Glutamatergic neuron (in vitro differentiated cells): ENCODE measurements at regions not wholly inside any gene's neighbourhood (a gene's known extent, or its start where the extent isn't known, plus 50 kb on each side); places are given as distances from the start of the nearest gene placed in this dataset.

ENCODE experiments used
- DNase-seq: peaks from one replicate; pipeline ENCODE4 v3.0.0; 2022
- H3K27ac Mint-ChIP-seq: one replicate; pipeline ENCODE4 v1.8.0; 2020; ENCODE audit warnings: mild to moderate bottlenecking, mixed read lengths, inconsistent platforms; ENCODE audit not compliant: unreplicated experiment
- H3K27me3 Mint-ChIP-seq: one replicate; pipeline ENCODE4 v1.8.0; 2020; ENCODE audit warnings: mild to moderate bottlenecking, moderate library complexity, mixed read lengths, inconsistent platforms; ENCODE audit not compliant: unreplicated experiment
- H3K36me3 Mint-ChIP-seq: one replicate; pipeline ENCODE4 v1.8.0; 2020; ENCODE audit warnings: mild to moderate bottlenecking, mixed read lengths, inconsistent platforms; ENCODE audit not compliant: unreplicated experiment
- H3K4me1 Mint-ChIP-seq: one replicate; pipeline ENCODE4 v1.8.0; 2020; ENCODE audit warnings: mild to moderate bottlenecking, low read depth, mixed read lengths, inconsistent platforms; ENCODE audit not compliant: unreplicated experiment
- H3K4me3 Mint-ChIP-seq: one replicate; pipeline ENCODE4 v1.8.0; 2020; ENCODE audit warnings: mild to moderate bottlenecking, mixed read lengths, inconsistent platforms; ENCODE audit not compliant: unreplicated experiment
- H3K9me3 Mint-ChIP-seq: one replicate; pipeline ENCODE4 v1.8.0; 2020; ENCODE audit warnings: mild to moderate bottlenecking, moderate library complexity, mixed read lengths, inconsistent platforms; ENCODE audit not compliant: unreplicated experiment
- CTCF ChIP-seq: fragments of 200-600 bp; sonication (generic); IDR thresholded peaks from one replicate; pipeline ENCODE4 v1.5.0; 2021; ENCODE audit not compliant: partially characterized antibody, unreplicated experiment

- Mint-ChIP-seq H3K27me3 (no peaks in the 10 kb centered on the region), H3K4me3 (no peak overlapping the region), H3K36me3 (no peaks in the 10 kb centered on the region), H3K4me1 (no peaks in the 10 kb centered on the region), H3K27ac (no peak overlapping the region), H3K9me3 (no peaks in the 10 kb centered on the region)
- TF ChIP-seq CTCF: no peak
- DNase-seq: no peak
These were observed 296.7 kb upstream of the FKBP1C start for GRCh38 chr6:62914530-62914929.

GRCh38 chr6:62923728-62924127 is 287.5 kb upstream of the FKBP1C start:
- no peak for TF ChIP-seq CTCF
- Mint-ChIP-seq H3K36me3 (no peaks in the 10 kb centered on the region), H3K9me3 (no peaks in the 10 kb centered on the region), H3K27ac (no peak overlapping the region), H3K27me3 (no peaks in the 10 kb centered on the region), H3K4me3 (no peak overlapping the region), H3K4me1 (no peaks in the 10 kb centered on the region)
- DNase-seq: no peak

GRCh38 chr6:62940848-62941247 is 270.4 kb upstream of the FKBP1C start:
- no peak for TF ChIP-seq CTCF
- H3K4me1 Mint-ChIP-seq: no peaks in the 10 kb centered on the region
- H3K9me3 Mint-ChIP-seq: peaks cover 4% of the 10 kb centered on the region
- DNase-seq: no peak
- H3K36me3 Mint-ChIP-seq: no peaks in the 10 kb centered on the region
- H3K27me3 Mint-ChIP-seq: no peaks in the 10 kb centered on the region
- no peak overlapping the region for H3K27ac Mint-ChIP-seq
- no peak overlapping the region for H3K4me3 Mint-ChIP-seq

- Mint-ChIP-seq H3K4me1 (no peaks in the 10 kb centered on the region), H3K9me3 (peaks cover 4% of the 10 kb centered on the region), H3K36me3 (no peaks in the 10 kb centered on the region), H3K27me3 (no peaks in the 10 kb centered on the region), H3K27ac (no peak overlapping the region), H3K4me3 (no peak overlapping the region)
- no peak for TF ChIP-seq CTCF
- DNase-seq: no peak
These were observed 269.3 kb upstream of the FKBP1C start for GRCh38 chr6:62942000-62942399.

GRCh38 chr6:62968834-62969233 is 242.4 kb upstream of the FKBP1C start:
- no peak overlapping the region for H3K4me3 Mint-ChIP-seq
- peaks cover 4% of the 10 kb centered on the region for H3K27me3 Mint-ChIP-seq
- TF ChIP-seq CTCF: no peak
- no peaks in the 10 kb centered on the region for H3K4me1 Mint-ChIP-seq
- no peaks in the 10 kb centered on the region for H3K9me3 Mint-ChIP-seq
- no peak overlapping the region for H3K27ac Mint-ChIP-seq
- no peak for DNase-seq
- H3K36me3 Mint-ChIP-seq: no peaks in the 10 kb centered on the region
